ENCODE measurements at regions not wholly inside any gene's neighbourhood (a gene's known extent, or its start where the extent isn't known, plus 50 kb on each side); places are given as distances from the start of the nearest gene placed in this dataset.
"Not testable (repeated sequence)": the region's sequence is repeated elsewhere in the genome, so short reads cannot be mapped to it uniquely, and the experiment has no call there.

- DNase-seq, result no peak
Observed at GRCh38 chr4:152189451-152190179, 346.3 kb downstream of the FBXW7 start.

DNA sequence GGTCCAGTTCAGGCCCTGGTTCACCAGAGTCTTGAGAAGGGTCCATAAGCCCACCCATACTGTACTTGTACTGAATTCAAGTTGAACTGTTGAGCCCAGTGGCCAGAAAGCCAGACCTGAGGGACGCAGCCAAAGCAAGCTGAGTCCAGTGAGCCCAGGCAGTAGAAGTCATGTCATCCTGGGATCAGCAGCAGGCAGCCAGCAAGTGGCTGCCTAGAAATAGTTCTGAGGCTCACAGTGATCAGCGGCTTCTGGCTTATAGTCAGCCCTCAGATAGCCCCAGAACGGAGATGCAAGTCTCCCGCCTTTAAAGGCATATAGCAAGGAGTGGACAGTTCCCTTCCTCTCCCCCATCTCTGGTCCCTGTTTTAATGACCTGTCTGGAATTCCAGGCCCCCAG lies 347.1 kb downstream of the FBXW7 start:
- DNase-seq, result no peak

DNA sequence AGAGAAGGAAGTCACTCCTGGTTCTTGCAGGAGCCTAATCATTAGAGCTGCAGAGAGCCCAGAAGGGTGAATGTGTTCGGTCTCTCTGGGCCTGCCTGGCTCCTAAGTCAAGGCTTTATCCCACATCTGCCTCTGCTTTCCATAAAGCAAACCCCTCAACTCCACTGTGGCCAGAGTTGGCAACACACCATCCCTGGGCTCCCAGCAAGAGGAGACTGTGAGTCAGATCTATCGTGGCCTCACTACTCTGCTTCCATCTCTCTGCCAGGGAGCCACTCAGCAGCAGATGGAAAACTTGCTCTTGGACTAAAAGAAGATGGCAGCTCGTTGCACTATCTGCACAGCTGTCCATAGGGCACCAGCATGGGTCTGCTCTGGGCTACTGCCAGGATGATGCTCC lies 348.2 kb downstream of the FBXW7 start:
- DNase-seq, result no peak

- DNase-seq, result no peak
Observed at GRCh38 chr4:152185786-152186550, 349.9 kb downstream of the FBXW7 start.

DNA sequence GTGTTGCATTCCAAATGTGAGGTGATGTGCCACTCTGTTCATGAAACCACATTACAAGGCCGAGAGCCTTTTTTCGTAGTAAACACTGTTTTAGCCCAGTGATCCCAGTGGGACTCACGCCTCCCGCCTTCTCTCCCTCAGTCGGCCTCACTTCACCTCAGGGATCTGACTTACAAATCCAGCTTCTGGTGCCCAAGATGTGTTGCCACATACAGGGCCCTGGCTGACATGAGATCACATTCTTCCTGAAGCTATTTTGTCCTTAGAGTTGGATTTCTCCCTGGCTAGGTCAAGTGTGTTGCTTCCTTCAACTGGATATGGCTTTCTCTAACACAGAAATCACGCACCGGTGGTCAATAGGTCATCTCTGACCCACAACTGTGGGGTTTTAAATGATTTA lies 354.7 kb downstream of the FBXW7 start:
- no peak for DNase-seq

DNA sequence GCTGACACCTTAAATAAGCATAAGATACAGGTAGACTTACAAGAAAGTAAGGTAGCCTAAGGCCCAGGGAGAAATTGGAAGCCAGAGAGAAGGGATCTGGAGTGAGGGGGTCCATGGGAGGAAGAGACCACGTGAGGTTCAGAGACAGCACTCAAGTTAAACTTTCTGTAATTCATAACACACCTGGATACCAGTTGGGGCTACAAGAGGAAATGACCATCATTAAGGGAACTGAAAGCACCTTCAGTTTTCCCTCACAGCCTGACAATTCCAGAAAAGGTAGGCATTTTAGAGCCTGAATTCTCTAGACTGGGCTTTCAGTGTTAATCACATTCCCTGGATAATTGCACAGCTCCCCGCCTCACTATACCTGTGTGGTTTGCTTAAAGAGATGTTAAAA lies 355.5 kb downstream of the FBXW7 start:
- DNase-seq, result no peak

DNA sequence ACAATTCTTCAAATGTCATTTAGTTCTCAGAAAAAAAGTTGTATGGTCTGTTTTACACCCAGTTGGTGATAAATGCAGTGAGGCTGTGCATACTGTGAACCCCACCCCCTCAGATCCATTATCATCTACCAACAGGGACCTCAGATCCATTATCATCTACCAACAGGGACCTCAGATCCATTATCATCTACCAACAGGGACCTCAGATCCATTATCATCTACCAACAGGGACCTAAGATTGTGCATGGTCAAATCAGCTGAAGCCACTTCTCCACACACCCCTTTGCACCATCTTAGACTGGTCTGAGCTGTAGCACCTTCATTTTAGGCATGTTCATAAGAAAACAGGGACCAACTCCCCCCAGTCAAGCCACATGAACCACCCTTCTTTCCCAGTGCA lies 358.4 kb downstream of the FBXW7 start:
- not testable (repeated sequence) for DNase-seq

- DNase-seq, result no peak
Observed at GRCh38 chr4:152176627-152177214, 359.2 kb downstream of the FBXW7 start.

DNA sequence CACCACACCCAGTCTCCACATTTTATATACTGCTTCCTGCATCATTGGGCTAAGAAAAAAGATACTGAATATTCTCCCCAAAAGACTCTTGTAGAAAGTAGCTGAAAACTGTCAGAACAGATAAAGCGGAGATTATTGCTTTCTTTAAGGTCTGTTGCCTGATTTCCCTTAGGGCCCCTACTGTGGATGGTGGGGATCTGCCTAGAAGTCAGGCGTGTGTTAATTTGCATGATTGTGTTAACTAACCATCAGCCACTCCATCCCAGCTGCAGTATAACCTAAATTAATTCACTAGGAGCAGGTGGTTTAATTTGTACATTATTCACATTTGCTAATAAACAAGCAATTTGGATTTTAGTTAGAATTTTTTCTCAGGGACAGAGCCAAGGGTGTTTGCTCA lies 360.3 kb downstream of the FBXW7 start:
- DNase-seq, result no peak

DNA sequence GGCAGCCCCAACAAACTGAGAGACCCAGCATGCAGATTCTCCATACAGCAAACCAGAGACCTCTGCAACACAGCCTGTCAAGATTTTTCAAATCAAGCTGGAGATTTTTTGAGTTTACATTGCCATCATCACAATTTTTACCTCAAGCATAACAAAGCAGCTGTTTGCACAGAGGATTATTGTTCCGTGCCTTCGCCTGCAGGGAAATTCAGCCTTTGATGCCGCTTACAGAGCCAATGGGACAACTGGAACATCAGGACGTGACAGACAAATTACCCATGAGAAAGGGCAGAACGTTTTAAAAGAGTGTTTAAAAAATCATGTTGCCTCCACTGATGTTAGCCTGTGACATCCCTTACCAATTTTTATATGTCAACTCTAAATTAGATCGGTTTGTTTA lies 363.7 kb downstream of the FBXW7 start:
- DNase-seq, result no peak

GRCh38 chr4:152171556-152171955 lies 364.3 kb downstream of the FBXW7 start:
- DNase-seq, result no peak

GRCh38 chr4:152169683-152170082 lies 366.2 kb downstream of the FBXW7 start:
- DNase-seq, result no peak

GRCh38 chr4:152168987-152169616 lies 366.8 kb downstream of the FBXW7 start:
- DNase-seq, result no peak

- DNase-seq, result no peak
Observed at GRCh38 chr4:152166567-152166966, 369.3 kb downstream of the FBXW7 start.

- no peak for DNase-seq
Observed at GRCh38 chr4:152165846-152166245, 370.0 kb downstream of the FBXW7 start.

DNA sequence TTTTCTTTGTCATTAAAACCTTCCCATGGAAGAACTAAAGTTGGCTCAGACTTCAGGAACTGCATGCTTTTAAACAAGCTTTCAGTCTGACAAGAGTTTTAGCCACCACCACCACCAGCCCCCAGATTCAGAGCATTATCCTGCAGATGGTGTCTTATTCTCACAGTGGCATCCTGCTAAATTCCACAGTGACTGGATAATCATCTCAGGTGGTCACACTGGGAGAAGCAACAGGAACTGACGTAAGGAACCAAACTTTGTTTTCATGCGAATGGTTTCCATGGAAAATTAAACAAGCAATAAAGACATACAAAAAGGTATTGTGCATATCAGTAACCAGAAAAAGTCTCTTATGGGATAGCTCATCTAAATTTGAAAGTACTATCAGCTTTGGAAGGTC lies 370.7 kb downstream of the FBXW7 start:
- DNase-seq, result no peak

DNA sequence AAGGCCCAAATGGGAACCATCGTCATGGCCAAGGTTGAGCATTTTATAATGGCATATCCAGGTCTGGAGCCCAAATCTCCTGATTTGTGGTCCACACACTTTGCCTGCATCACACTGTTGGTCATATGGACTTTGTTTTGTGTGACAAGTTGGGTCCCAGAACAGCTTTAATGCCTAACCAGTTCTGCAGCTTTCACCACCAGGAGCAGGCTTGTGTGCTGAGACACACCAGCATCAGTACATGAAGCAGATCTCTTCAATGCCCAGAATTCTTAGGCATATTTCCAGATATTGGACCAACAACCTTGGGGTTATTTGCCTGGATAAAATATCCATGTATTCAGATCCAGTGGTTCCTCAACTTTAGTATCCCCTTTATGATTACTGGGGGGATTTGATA lies 371.3 kb downstream of the FBXW7 start:
- DNase-seq, result no peak

- no peak for DNase-seq
Observed at GRCh38 chr4:152162331-152162697, 373.6 kb downstream of the FBXW7 start.

DNA sequence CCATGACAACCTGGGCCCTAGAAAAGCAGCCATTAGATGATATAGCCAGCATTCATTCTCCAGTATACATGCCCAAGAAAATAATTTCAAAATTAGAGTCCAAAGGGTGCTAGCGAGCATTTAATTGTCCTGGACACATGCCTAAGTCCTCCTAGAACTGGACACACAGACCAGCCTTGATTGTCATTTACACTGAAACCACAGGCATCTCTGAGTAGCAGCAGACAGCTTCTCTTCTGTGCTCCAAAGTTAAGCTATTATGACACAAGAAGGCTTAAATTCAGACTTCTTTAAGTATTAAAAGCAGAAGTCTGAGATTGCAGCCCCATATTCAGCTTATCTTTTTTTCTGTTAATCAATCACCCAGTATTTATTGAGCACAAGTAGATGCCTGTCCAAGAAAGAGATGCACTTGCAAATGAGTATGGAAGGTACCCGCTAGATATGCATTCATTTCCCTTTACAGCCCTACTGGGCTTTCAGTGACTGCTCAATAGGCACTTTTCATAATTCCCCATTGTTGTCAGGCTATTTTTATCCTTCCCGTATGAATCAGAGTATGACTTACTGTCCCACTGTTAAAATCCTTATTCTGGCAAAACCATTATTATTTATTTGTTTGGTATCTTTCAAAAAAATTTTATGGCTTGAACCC lies 374.1 kb downstream of the FBXW7 start:
- DNase-seq, result no peak

- DNase-seq, result no peak
Observed at GRCh38 chr4:152160225-152160800, 375.6 kb downstream of the FBXW7 start.

- DNase-seq, result no peak
Observed at GRCh38 chr4:152159773-152160172, 376.1 kb downstream of the FBXW7 start.

DNA sequence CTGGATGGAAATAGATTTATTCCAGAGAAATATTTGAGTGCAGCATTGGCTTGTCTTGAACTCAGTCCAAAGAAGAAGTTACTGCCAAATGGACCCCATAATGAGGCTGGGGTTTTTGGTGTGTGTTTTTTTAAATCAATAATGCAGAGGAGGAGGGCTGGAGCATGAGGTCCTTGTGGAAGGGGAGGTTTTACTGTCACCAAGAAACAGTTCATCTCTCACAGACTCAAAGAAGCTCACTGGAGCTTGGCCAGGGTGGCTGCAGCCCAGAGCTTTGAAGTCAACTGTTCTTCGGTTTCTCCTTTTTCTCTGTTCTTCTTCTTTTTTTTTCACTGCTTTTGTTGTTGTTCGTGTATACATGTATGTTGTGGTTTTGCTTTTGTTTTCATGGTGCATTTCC lies 377.7 kb downstream of the FBXW7 start:
- DNase-seq, result no peak

DNA sequence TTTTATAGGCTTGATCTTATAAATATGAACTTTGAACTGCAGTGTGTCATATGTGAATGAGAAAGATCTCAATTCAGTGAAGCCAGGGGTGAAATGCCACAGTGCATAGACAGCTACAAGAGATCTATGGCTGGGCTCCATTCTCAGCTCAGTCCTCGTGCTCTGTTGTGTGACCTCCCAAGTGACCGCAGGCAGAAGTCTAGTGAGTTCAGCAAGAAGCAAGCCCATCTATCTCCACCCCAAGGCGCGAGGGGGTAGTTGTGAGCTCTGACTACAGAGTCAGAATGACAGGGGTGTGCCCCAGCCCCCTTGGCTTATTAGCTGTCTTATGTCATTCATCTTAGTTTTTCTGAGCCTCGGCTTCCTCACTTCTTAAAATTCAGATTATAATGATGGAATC lies 378.3 kb downstream of the FBXW7 start:
- no peak for DNase-seq

All from SIG-M5 (cell line).